Hematopoietic multipotent progenitor cell treated with erythropoietin and hydrocortisone succinate and interleukin-3 and kit ligand, for 8 days (in vitro differentiated cells): ENCODE measurements at regions not wholly inside any gene's neighbourhood (a gene's known extent, or its start where the extent isn't known, plus 50 kb on each side); places are given as distances from the start of the nearest gene placed in this dataset.
A peak's percentile ranks its signal among the peaks of the same experiment; 100 is the strongest.
"Not testable (repeated sequence)": the region's sequence is repeated elsewhere in the genome, so short reads cannot be mapped to it uniquely, and the experiment has no call there.

Source experiments
- DNase-seq: peaks from one replicate; pipeline ENCODE4 v3.0.0-alpha.2; 2015

- no peak for DNase-seq
These were observed 99.7 kb upstream of the EXOC2 start for GRCh38 chr6:792662-793061.

GRCh38 chr6:788058-788457, 95.1 kb upstream of the EXOC2 start:
- DNase-seq: no peak

GRCh38 chr6:786946-787763, 94.2 kb upstream of the EXOC2 start:
- DNase-seq: peak; percentile 30

- DNase-seq: no peak
These were observed 91.2 kb upstream of the EXOC2 start for GRCh38 chr6:783966-784735.

GRCh38 chr6:782141-782540, 89.2 kb upstream of the EXOC2 start:
- DNase-seq: no peak

- DNase-seq: no peak
These were observed 88.5 kb upstream of the EXOC2 start for GRCh38 chr6:781350-781961.

- no peak for DNase-seq
These were observed 87.8 kb upstream of the EXOC2 start for GRCh38 chr6:780706-781105.

- no peak for DNase-seq
These were observed 84.0 kb upstream of the EXOC2 start for GRCh38 chr6:776951-777350.

- DNase-seq: no peak
These were observed 83.6 kb upstream of the EXOC2 start for GRCh38 chr6:776528-776931.

- no peak for DNase-seq
These were observed 82.9 kb upstream of the EXOC2 start for GRCh38 chr6:775863-776262.

GRCh38 chr6:771683-772082, 78.7 kb upstream of the EXOC2 start:
- not testable (repeated sequence) for DNase-seq

- no peak for DNase-seq
These were observed 75.0 kb upstream of the EXOC2 start for GRCh38 chr6:767755-768512.

GRCh38 chr6:766625-767024, 73.7 kb upstream of the EXOC2 start:
- DNase-seq: no peak

GRCh38 chr6:761997-762396, 69.1 kb upstream of the EXOC2 start:
- no peak for DNase-seq

GRCh38 chr6:760982-761955, 68.3 kb upstream of the EXOC2 start:
- DNase-seq: no peak

GRCh38 chr6:759729-760128, 66.8 kb upstream of the EXOC2 start:
- no peak for DNase-seq

- no peak for DNase-seq
These were observed 63.3 kb upstream of the EXOC2 start for GRCh38 chr6:756224-756623.

GRCh38 chr6:754202-754601, 61.3 kb upstream of the EXOC2 start:
- no peak for DNase-seq

- DNase-seq: no peak
These were observed 60.5 kb upstream of the EXOC2 start for GRCh38 chr6:753486-753885.

GRCh38 chr6:752438-752837, 59.5 kb upstream of the EXOC2 start:
- no peak for DNase-seq

- DNase-seq: no peak
These were observed 58.8 kb upstream of the EXOC2 start for GRCh38 chr6:751765-752164.

- no peak for DNase-seq
These were observed 55.0 kb upstream of the EXOC2 start for GRCh38 chr6:747921-748320.
